GM12878 (cell line): ENCODE measurements at regions not wholly inside any gene's neighbourhood (a gene's known extent, or its start where the extent isn't known, plus 50 kb on each side); places are given as distances from the start of the nearest gene placed in this dataset.
"Not testable (repeated sequence)": the region's sequence is repeated elsewhere in the genome, so short reads cannot be mapped to it uniquely, and the experiment has no call there.

Source experiments
- ATAC-seq: fragments of 200-7000 bp; cut with Tn5 transposase; 3 replicates; pipeline ENCODE4 v1.9.1; 2020; ENCODE audit warnings: mild to moderate bottlenecking, moderate library complexity
- BruUV-seq: library from RNA; stranded (reverse); fragments of 400-500 nt; replicated peaks from 2 replicates; lab custom pipeline; 2021; lab: Mats Ljungman, UMichigan
- CTCF ChIA-PET: fragments of 300-600 bp; sonication (Branson Sonifier 250); formaldehyde crosslinking; extraction: SDS; loops from one replicate; lab custom pipeline; 2021; ENCODE audit warnings: inconsistent platforms; lab: Yijun Ruan, JAX
- POLR2A ChIA-PET: fragments of 350-600 bp; formaldehyde crosslinking; extraction: SDS; loops from one replicate; lab custom pipeline; 2021; ENCODE audit warnings: inconsistent platforms; lab: Charles Lee
- RAD21 ChIA-PET: fragments of 300-600 bp; sonication (Branson Sonifier 250); formaldehyde crosslinking; loops from one replicate; lab custom pipeline; 2023; ENCODE audit warnings: antibody characterized with exemption; ENCODE audit not compliant: unreplicated experiment; lab: Charles Lee
- SMC1A ChIA-PET: fragments of 300-600 bp; sonication (Branson Sonifier 250); formaldehyde crosslinking; loops from one replicate; lab custom pipeline; 2023; ENCODE audit not compliant: unreplicated experiment, uncharacterized antibody; lab: Charles Lee
- DNase-seq: peaks from one replicate; pipeline ENCODE4 v3.0.0-alpha.2; 2011; ENCODE audit warnings: low read depth, low spot score
- FAIRE-seq: peaks from 3 replicates; lab custom pipeline; 2011; peaks lifted over from hg19 to GRCh38; lab: Jason Lieb, UNC
- H2AFZ ChIP-seq: 2 replicates; pipeline ENCODE4 v1.6.0; 2011; ENCODE audit warnings: low read depth, low read length, control low read depth; ENCODE audit not compliant: control insufficient read depth
- H3K27ac ChIP-seq: 2 replicates; pipeline ENCODE4 v1.5.1; 2011; ENCODE audit warnings: control low read depth; ENCODE audit not compliant: control insufficient read depth, insufficient read depth
- H3K27me3 ChIP-seq, 2 experiments: replicated peaks in 1 of 2; 2 replicates each; pipeline versions ENCODE4 v1.6.0 to v1.6.1; 2011; ENCODE audit warnings: low read length in 1 of 2; ENCODE audit not compliant: control insufficient read depth in 2 of 2, insufficient read depth in 2 of 2
- H3K36me3 ChIP-seq, 2 experiments: 2 replicates each; pipeline ENCODE4 v1.5.1; 2011; ENCODE audit warnings: low read length in 1 of 2; ENCODE audit not compliant: control insufficient read depth in 2 of 2, insufficient read depth in 2 of 2
- H3K4me1 ChIP-seq: 2 replicates; pipeline ENCODE4 v1.6.1; 2011; ENCODE audit warnings: mild to moderate bottlenecking, low read length, moderate library complexity, mixed read lengths; ENCODE audit not compliant: control insufficient read depth, insufficient read depth
- H3K4me2 ChIP-seq: 2 replicates; pipeline ENCODE4 v1.6.0; 2011; ENCODE audit warnings: control low read depth; ENCODE audit not compliant: control insufficient read depth, insufficient read depth
- H3K4me3 ChIP-seq: fragments of 200-600 bp; sonication (generic); 2 replicates; pipeline ENCODE4 v1.5.1; 2016
- H3K79me2 ChIP-seq: 2 replicates; pipeline ENCODE4 v1.6.0; 2011; ENCODE audit warnings: low read length; ENCODE audit not compliant: control insufficient read depth, insufficient read depth
- H3K9ac ChIP-seq: 2 replicates; pipeline ENCODE4 v1.8.0; 2011; ENCODE audit warnings: low read length, control low read depth, mixed read lengths; ENCODE audit not compliant: control insufficient read depth, insufficient read depth
- H3K9me3 ChIP-seq: replicated peaks from 3 replicates; pipeline ENCODE4 v1.5.1; 2011; ENCODE audit warnings: mild to moderate bottlenecking, low read length; ENCODE audit not compliant: control insufficient read depth, insufficient read depth
- H4K20me1 ChIP-seq: 2 replicates; pipeline ENCODE4 v1.6.0; 2011; ENCODE audit not compliant: control insufficient read depth, insufficient read depth
- BACH1 ChIP-seq: fragments of 450-650 bp; IDR thresholded peaks from 2 replicates; pipeline ENCODE4 v1.6.1; 2017; ENCODE audit warnings: mild to moderate bottlenecking, borderline replicate concordance
- BCL11A ChIP-seq: IDR thresholded peaks from 2 replicates; pipeline ENCODE4 v1.6.1; 2011; ENCODE audit warnings: low read depth, low read length
- DPF2 ChIP-seq: fragments of 450-650 bp; IDR thresholded peaks from 2 replicates; pipeline ENCODE4 v1.6.1; 2017; ENCODE audit warnings: mild to moderate bottlenecking
- HDAC6 ChIP-seq: fragments of 200-600 bp; sonication (generic); IDR thresholded peaks from one replicate; pipeline ENCODE4 v1.8.0; 2017; ENCODE audit warnings: antibody characterized with exemption; ENCODE audit not compliant: unreplicated experiment
- HDGF ChIP-seq: fragments of 450-650 bp; IDR thresholded peaks from 2 replicates; pipeline ENCODE4 v1.6.1; 2016; ENCODE audit warnings: antibody characterized with exemption
- JUNB ChIP-seq: IDR thresholded peaks from 2 replicates; pipeline ENCODE4 v1.6.1; 2016; ENCODE audit warnings: antibody characterized with exemption, mild to moderate bottlenecking
- MYC ChIP-seq: IDR thresholded peaks from 2 replicates; pipeline ENCODE4 v1.6.1; 2011; ENCODE audit warnings: mild to moderate bottlenecking, low read length, moderate library complexity, inconsistent platforms; ENCODE audit not compliant: insufficient read depth, insufficient replicate concordance, insufficient read length, severe bottlenecking
- RAD21 ChIP-seq: IDR thresholded peaks from 2 replicates; pipeline ENCODE4 v1.6.1; 2011; ENCODE audit warnings: mild to moderate bottlenecking, low read depth, low read length, moderate library complexity; ENCODE audit not compliant: insufficient read depth
- SIX5 ChIP-seq: IDR thresholded peaks from 2 replicates; pipeline ENCODE4 v1.6.1; 2011; ENCODE audit warnings: mild to moderate bottlenecking, low read depth, low read length, moderate library complexity; ENCODE audit not compliant: severe bottlenecking
- SMC3 ChIP-seq: IDR thresholded peaks from 2 replicates; pipeline ENCODE4 v1.6.1; 2011; ENCODE audit warnings: low read length, improper control_type of control experiment, borderline replicate concordance
- SREBF2 ChIP-seq: IDR thresholded peaks from 2 replicates; pipeline ENCODE4 v1.6.1; 2012; ENCODE audit warnings: mild to moderate bottlenecking, low read length
- TCF3 ChIP-seq: IDR thresholded peaks from 2 replicates; pipeline ENCODE4 v1.6.1; 2012; ENCODE audit warnings: low read depth, mild to moderate bottlenecking, low read length, borderline replicate concordance; ENCODE audit not compliant: insufficient read depth
- TCF7 ChIP-seq: IDR thresholded peaks from 2 replicates; pipeline ENCODE4 v1.6.1; 2014; ENCODE audit warnings: antibody characterized with exemption, borderline replicate concordance
- ZNF217 ChIP-seq: fragments of 450-650 bp; IDR thresholded peaks from 2 replicates; pipeline ENCODE4 v1.6.1; 2017; ENCODE audit warnings: antibody characterized with exemption, mild to moderate bottlenecking
- WGBS: methylation state at CpG from one replicate; pipeline ENCODE4 v1.1.6; 2016; ENCODE audit warnings: low lambda C conversion rate; ENCODE audit not compliant: insufficient replicate concordance, insufficient coverage; ENCODE audit errors: missing lambda C conversion rate; 5-methylcytosine and 5-hydroxymethylcytosine counted together
- in situ Hi-C: fragments of 300-500 bp; cut with MboI; formaldehyde crosslinking; loops from 9 replicates; pipeline ENCODE4 v1.14.3; 2018; ENCODE audit warnings: mixed read lengths
- intact Hi-C: fragments of 100-400 bp; cut with micrococcal nuclease; formaldehyde crosslinking; loops from one replicate; pipeline ENCODE4 v1.14.2; 2022; ENCODE audit not compliant: unreplicated experiment

DNA sequence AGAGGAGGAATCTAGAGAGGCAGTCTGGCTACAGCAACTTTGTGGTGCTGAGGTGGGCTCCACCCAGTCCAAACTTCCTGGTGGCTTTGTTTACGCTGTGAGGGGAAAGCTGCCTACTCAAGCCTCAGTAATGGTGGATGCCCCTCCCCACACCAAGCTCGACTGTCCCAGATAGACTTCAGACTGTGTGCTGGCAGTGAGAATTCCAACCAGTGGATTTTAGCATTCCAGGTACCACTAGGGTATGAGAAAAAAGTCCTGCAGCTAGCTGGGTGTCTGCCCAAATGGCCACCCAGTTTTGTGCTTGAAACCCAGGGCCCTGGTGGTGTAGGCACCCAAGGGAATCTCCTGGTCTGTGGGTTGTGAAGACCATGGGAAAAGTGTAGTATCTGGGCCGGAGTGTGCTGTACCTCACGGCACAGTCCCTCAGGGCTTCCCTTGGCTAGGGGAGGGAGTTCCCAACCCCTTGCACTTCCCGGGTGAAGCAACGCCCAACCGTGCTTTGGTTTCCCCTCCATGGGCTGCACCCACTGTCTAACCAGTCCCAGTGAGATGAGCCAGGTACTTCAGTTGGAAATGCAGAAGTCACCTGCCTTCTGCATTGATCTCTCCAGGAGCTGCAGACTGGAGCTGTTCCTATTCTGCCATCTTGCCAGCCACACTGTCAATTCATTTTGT, 106.9 kb downstream of the HNMT start:
- H3K4me3 ChIP-seq, DNase-seq, H3K9ac ChIP-seq, ATAC-seq, H3K27me3 ChIP-seq, H3K4me2 ChIP-seq, H3K36me3 ChIP-seq, in situ Hi-C loops, H3K4me1 ChIP-seq, intact Hi-C loops, H3K79me2 ChIP-seq, FAIRE-seq, BruUV-seq, H3K9me3 ChIP-seq, H3K27ac ChIP-seq, H2AFZ ChIP-seq, SMC1A ChIA-PET, RAD21 ChIA-PET, POLR2A ChIA-PET, H4K20me1 ChIP-seq: not testable (repeated sequence)
- CTCF ChIA-PET = interaction anchor here (1.1 kb wide), 1 partner anchor 120 kb away, joined by 3 read pairs; no protein-coding TSS in a partner anchor
- WGBS = 39% methylated on average over 7 of the region's 7 CpGs

DNA sequence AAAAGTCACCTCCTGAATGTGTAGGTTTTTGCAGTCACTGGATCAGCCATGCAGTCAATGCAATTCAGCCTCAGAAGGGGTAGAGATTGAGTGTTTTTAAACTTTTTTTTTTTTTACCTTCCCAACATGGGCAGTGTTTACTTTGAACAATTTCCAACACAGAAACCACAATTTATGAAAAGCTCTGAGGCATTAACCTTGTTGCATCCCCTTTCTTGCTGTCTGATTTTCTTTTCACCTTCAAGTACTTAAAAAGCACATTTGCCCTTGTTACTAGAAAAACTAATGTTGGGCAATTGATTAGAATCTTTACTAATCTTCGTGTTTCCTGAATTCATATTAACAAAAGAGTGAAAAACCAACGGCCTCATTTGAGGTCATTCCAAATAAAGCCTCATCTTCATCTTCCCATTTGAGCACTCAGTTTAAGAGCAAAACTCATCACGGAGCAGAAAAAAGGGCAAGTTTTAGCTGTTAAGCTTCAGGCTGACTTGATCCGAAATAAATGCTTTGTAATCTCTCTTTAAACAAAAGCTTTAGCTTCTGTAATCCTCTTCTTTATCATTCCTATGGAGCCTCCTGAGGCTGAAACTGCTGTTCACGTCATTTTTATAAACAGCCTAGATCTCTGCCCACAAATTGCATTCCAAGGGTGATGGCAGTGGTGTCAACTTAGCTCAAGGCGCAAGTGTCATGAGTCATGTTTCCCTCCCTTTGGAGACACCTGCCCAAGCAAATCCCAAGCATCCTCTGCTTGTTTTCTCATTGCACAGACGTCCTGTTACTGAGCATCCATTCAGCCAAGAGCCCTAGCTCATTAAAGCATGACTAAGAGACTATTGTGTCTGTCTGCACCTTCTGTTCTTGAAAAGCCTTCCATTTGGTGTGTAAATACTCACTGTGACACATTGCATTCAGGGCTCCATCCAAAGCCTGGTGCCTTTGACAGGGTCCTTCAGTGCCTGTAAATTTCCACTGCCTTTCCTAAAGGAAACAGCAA, 107.7 kb downstream of the HNMT start:
- H3K36me3 ChIP-seq = no peaks in the 10 kb centered on the region
- no peak overlapping the region for H3K27ac ChIP-seq
- H3K4me2 ChIP-seq = no peak overlapping the region
- in situ Hi-C loops (no loop called here), intact Hi-C loops (no loop called here)
- DNase-seq (no peak), FAIRE-seq (no peak), ATAC-seq (no peak)
- H3K9me3 ChIP-seq = no peaks in the 10 kb centered on the region
- BruUV-seq = no TSS peak
- H3K4me3 ChIP-seq = no peak overlapping the region
- ChIA-PET CTCF (interaction anchor here (0.6 to 1.1 kb wide), 4 partner anchors 19 to 714 kb away, joined by 3 to 4 read pairs (median 3); no protein-coding TSS in a partner anchor), SMC1A (interaction anchor here (0.8 kb wide), 1 partner anchor 10 kb away, joined by 3 read pairs; no protein-coding TSS in a partner anchor), POLR2A (no interaction called here), RAD21 (interaction anchor here (0.8 kb wide), 1 partner anchor 17 kb away, joined by 3 read pairs; no protein-coding TSS in a partner anchor)
- H4K20me1 ChIP-seq = no peaks in the 10 kb centered on the region
- 14% methylated on average over 7 of the region's 7 CpGs for WGBS
- H3K27me3 ChIP-seq = no peaks in the 10 kb centered on the region
- no peaks in the 10 kb centered on the region for H3K4me1 ChIP-seq
- H3K79me2 ChIP-seq = no peaks in the 10 kb centered on the region
- no peak overlapping the region for H3K9ac ChIP-seq
- no peak overlapping the region for H2AFZ ChIP-seq
- TF ChIP-seq MYC (no peak), DPF2 (no peak), TCF7 (no peak), SREBF2 (no peak), JUNB (no peak), SIX5 (no peak), TCF3 (no peak), BCL11A (no peak), BACH1 (no peak), ZNF217 (no peak), RAD21 (no peak), SMC3 (no peak), HDAC6 (no peak), HDGF (no peak)
